A549 (cell line): ENCODE measurements at regions not wholly inside any gene's neighbourhood (a gene's known extent, or its start where the extent isn't known, plus 50 kb on each side); places are given as distances from the start of the nearest gene placed in this dataset.

Experiments used
- ATAC-seq, 2 experiments: fragments of 200-7000 bp in 1 of 2; fragments of >200 bp in 1 of 2; cut with Nextera tagmentation in 1 of 2; cut with Tn5 transposase in 1 of 2; 3 replicates each; pipeline versions ENCODE4 v1.8.0 to v1.9.1; 2018 to 2020; ENCODE audit warnings: mild to moderate bottlenecking in 1 of 2, moderate library complexity in 1 of 2
- CTCF ChIA-PET: fragments of 300-600 bp; sonication (Branson Sonifier 250); formaldehyde crosslinking; extraction: SDS; loops from one replicate; lab custom pipeline; 2021; ENCODE audit warnings: antibody characterized with exemption, inconsistent platforms; lab: Yijun Ruan, JAX
- POLR2A ChIA-PET: fragments of 350-600 bp; formaldehyde crosslinking; extraction: SDS; loops from one replicate; lab custom pipeline; 2021; ENCODE audit warnings: antibody characterized with exemption, inconsistent platforms; lab: Yijun Ruan, JAX
- DNase-seq, 2 experiments: peaks; one replicate each; pipeline versions ENCODE4 v3.0.0 to v3.0.0-alpha.2; 2011 to 2016; ENCODE audit warnings: low read depth in 1 of 2, low spot score in 1 of 2
- FAIRE-seq: peaks from 2 replicates; lab custom pipeline; 2011; peaks lifted over from hg19 to GRCh38; lab: Jason Lieb, UNC
- H3K27ac ChIP-seq, 2 experiments: fragments of >200 bp; sonication (Bioruptor Twin); formaldehyde crosslinking; 3 replicates each; pipeline ENCODE4 v1.5.1; 2016 to 2017
- H3K4me1 ChIP-seq: fragments of >200 bp; sonication (Bioruptor Twin); formaldehyde crosslinking; 3 replicates; pipeline ENCODE4 v1.6.1; 2016
- H3K4me2 ChIP-seq: fragments of >200 bp; sonication (Bioruptor Twin); formaldehyde crosslinking; 3 replicates; pipeline ENCODE4 v1.6.1; 2016
- H3K4me3 ChIP-seq: fragments of >200 bp; sonication (Bioruptor Twin); formaldehyde crosslinking; 3 replicates; pipeline ENCODE4 v1.5.1; 2016
- H3K9me3 ChIP-seq: fragments of >200 bp; sonication (Bioruptor Twin); formaldehyde crosslinking; 3 replicates; pipeline ENCODE4 v1.6.1; 2016
- ATOH8 ChIP-seq: fragments of 250-450 bp; sonication (Bioruptor Pico); IDR thresholded peaks from 2 replicates; pipeline ENCODE4 v1.5.0; 2020; ENCODE audit warnings: low read depth, mild to moderate bottlenecking, moderate library complexity
- BCL3 ChIP-seq: fragments of >200 bp; sonication (Bioruptor Twin); formaldehyde crosslinking; IDR thresholded peaks from 3 replicates; pipeline ENCODE4 v1.6.1; 2016
- CBX8 ChIP-seq: fragments of 200-600 bp; sonication (generic); IDR thresholded peaks from 2 replicates; pipeline ENCODE4 v1.6.1; 2016
- CEBPB ChIP-seq, 2 experiments: fragments of >200 bp in 1 of 2; sonication (Bioruptor Twin) in 1 of 2; formaldehyde crosslinking in 1 of 2; IDR thresholded peaks; 2 replicates each; pipeline ENCODE4 v1.6.1; 2012 to 2016
- CTCF ChIP-seq: fragments of >200 bp; sonication (Bioruptor Twin); formaldehyde crosslinking; IDR thresholded peaks from 3 replicates; pipeline ENCODE4 v1.5.1; 2016
- ESRRA ChIP-seq: fragments of 150-350 bp; IDR thresholded peaks from 2 replicates; pipeline ENCODE4 v1.6.1; 2014; ENCODE audit warnings: mild to moderate bottlenecking, low read length, borderline replicate concordance
- FOSL2 ChIP-seq, 2 experiments: fragments of 450-650 bp in 1 of 2; fragments of >200 bp in 1 of 2; sonication (Bioruptor Twin) in 1 of 2; formaldehyde crosslinking; IDR thresholded peaks; 2 replicates each; pipeline versions ENCODE4 v1.5.0 to v1.6.1; 2016 to 2020; ENCODE audit warnings: mild to moderate bottlenecking in 1 of 2, moderate library complexity in 1 of 2
- FOXS1 ChIP-seq: fragments of 250-450 bp; sonication (Bioruptor Pico); IDR thresholded peaks from 2 replicates; pipeline ENCODE4 v1.5.0; 2020; ENCODE audit warnings: mild to moderate bottlenecking, moderate library complexity
- GATA3 ChIP-seq: IDR thresholded peaks from 2 replicates; pipeline ENCODE4 v1.6.1; 2012; ENCODE audit warnings: borderline replicate concordance
- HOXA7 ChIP-seq: fragments of 250-450 bp; sonication (Bioruptor Pico); IDR thresholded peaks from 2 replicates; pipeline ENCODE4 v1.5.0; 2020; ENCODE audit warnings: mild to moderate bottlenecking, moderate library complexity
- HOXB13 ChIP-seq: fragments of 250-450 bp; sonication (Bioruptor Pico); IDR thresholded peaks from 2 replicates; pipeline ENCODE4 v1.5.0; 2020; ENCODE audit warnings: low read depth, mild to moderate bottlenecking, moderate library complexity
- JUNB ChIP-seq: fragments of >200 bp; sonication (Bioruptor Twin); formaldehyde crosslinking; IDR thresholded peaks from 2 replicates; pipeline ENCODE4 v1.6.1; 2016
- MAFK ChIP-seq: fragments of 450-650 bp; IDR thresholded peaks from 2 replicates; pipeline ENCODE4 v1.6.1; 2014; ENCODE audit not compliant: partially characterized antibody
- MAX ChIP-seq: IDR thresholded peaks from 2 replicates; pipeline ENCODE4 v1.6.1; 2012
- NFE2L2 ChIP-seq: fragments of 150-350 bp; conservative IDR thresholded peaks from 2 replicates; pipeline ENCODE4 v1.6.1; 2014; ENCODE audit warnings: low read length
- NPAS2 ChIP-seq: fragments of 250-450 bp; sonication (Bioruptor Pico); IDR thresholded peaks from 2 replicates; pipeline ENCODE4 v1.8.0; 2022; ENCODE audit warnings: mild to moderate bottlenecking, moderate library complexity, borderline replicate concordance
- NR3C1 ChIP-seq: fragments of >200 bp; sonication (Bioruptor Twin); formaldehyde crosslinking; IDR thresholded peaks from 3 replicates; pipeline ENCODE4 v1.6.1; 2017
- PBX3 ChIP-seq: IDR thresholded peaks from 2 replicates; pipeline ENCODE4 v1.6.1; 2012
- REST ChIP-seq: fragments of 200-600 bp; sonication (generic); IDR thresholded peaks from 2 replicates; pipeline ENCODE4 v1.6.1; 2016; ENCODE audit warnings: antibody characterized with exemption, mild to moderate bottlenecking, moderate library complexity
- SMC3 ChIP-seq: fragments of >200 bp; sonication (Bioruptor Twin); formaldehyde crosslinking; IDR thresholded peaks from 3 replicates; pipeline ENCODE4 v1.6.1; 2018; ENCODE audit warnings: inconsistent platforms
- SREBF2 ChIP-seq: fragments of 450-650 bp; IDR thresholded peaks from 2 replicates; pipeline ENCODE4 v1.6.1; 2014; ENCODE audit warnings: mild to moderate bottlenecking, moderate library complexity
- TP53 ChIP-seq: fragments of 250-450 bp; sonication (Bioruptor Pico); IDR thresholded peaks from 2 replicates; pipeline ENCODE4 v1.5.0; 2021; ENCODE audit warnings: mild to moderate bottlenecking, moderate library complexity
- ZFP36 ChIP-seq: fragments of 450-650 bp; IDR thresholded peaks from 2 replicates; pipeline ENCODE4 v1.6.1; 2014; ENCODE audit warnings: borderline replicate concordance; ENCODE audit not compliant: partially characterized antibody
- WGBS: methylation state at CpG from one replicate; pipeline ENCODE4 v1.1.6; 2017; ENCODE audit errors: missing lambda C conversion rate; 5-methylcytosine and 5-hydroxymethylcytosine counted together

- no peak for ATAC-seq
- ChIA-PET CTCF (interaction anchor here (1.8 to 2.1 kb wide), 2 partner anchors 13 to 16 kb away, joined by 5 to 8 read pairs; no protein-coding TSS in a partner anchor), POLR2A (no interaction called here)
- no peaks in the 10 kb centered on the region for H3K4me1 ChIP-seq
- H3K4me2 ChIP-seq: no peak overlapping the region
- no peak overlapping the region for H3K27ac ChIP-seq
- FAIRE-seq: no peak
- TF ChIP-seq PBX3 (no peak), REST (no peak), SREBF2 (no peak), JUNB (no peak), CBX8 (no peak), MAX (no peak), TP53 (CRISPR knock-in tag) (no peak), HOXB13 (CRISPR knock-in tag) (no peak), MAFK (no peak)
- DNase-seq: no peak
- H3K4me3 ChIP-seq: no peak overlapping the region
- 70% methylated on average over 3 of the region's 3 CpGs for WGBS
- H3K9me3 ChIP-seq: no peaks in the 10 kb centered on the region
Observed at GRCh38 chr7:27314111-27314510, 71.5 kb downstream of the EVX1 start.

- Histone ChIP-seq H3K9me3 (no peaks in the 10 kb centered on the region), H3K4me1 (no peaks in the 10 kb centered on the region), H3K4me3 (no peak overlapping the region), H3K27ac (no peak overlapping the region), H3K4me2 (no peak overlapping the region)
- no peak for DNase-seq
- ChIA-PET CTCF (interaction anchor here (1.8 to 2.1 kb wide), 2 partner anchors 12 to 15 kb away, joined by 5 to 8 read pairs; no protein-coding TSS in a partner anchor), POLR2A (no interaction called here)
- no peak for FAIRE-seq
- WGBS: 77% methylated on average over 5 of the region's 5 CpGs
- TF ChIP-seq GATA3 (no peak), ATOH8 (CRISPR knock-in tag) (no peak), ESRRA (no peak), NR3C1 (no peak), FOXS1 (CRISPR knock-in tag) (no peak), BCL3 (no peak), NFE2L2 (no peak), FOSL2 (IDR thresholded peaks at IDR 0.05) (no peak), FOSL2 (CRISPR knock-in tag; IDR thresholded peaks at IDR 0.05) (no peak), ZFP36 (no peak), CEBPB (IDR thresholded peaks at IDR 0.05) (no peak), HOXA7 (CRISPR knock-in tag) (no peak), NPAS2 (CRISPR knock-in tag) (no peak), CTCF (no peak), SMC3 (no peak)
- ATAC-seq: no peak
Observed at GRCh38 chr7:27315066-27315465, 72.5 kb downstream of the EVX1 start.
